Gastroesophageal sphincter (tissue), 3 donors: ENCODE measurements at regions not wholly inside any gene's neighbourhood (a gene's known extent, or its start where the extent isn't known, plus 50 kb on each side); places are given as distances from the start of the nearest gene placed in this dataset.

Experiments
- POLR2A ChIP-seq, 2 donors: fragments of 450-650 bp; IDR thresholded peaks; one replicate each; pipeline ENCODE4 v1.6.1; 2017; ENCODE audit warnings: antibody characterized with exemption in 2 of 2, mild to moderate bottlenecking in 2 of 2, moderate library complexity in 1 of 2
- TF ChIP-seq, protein P1 (sequence below), 4 experiments: fragments of 200-600 bp in 2 of 4; fragments of 450-650 bp in 2 of 4; sonication (generic) in 1 of 4; IDR thresholded peaks; one replicate each; pipeline ENCODE4 v1.5.1; 2017 to 2019; ENCODE audit warnings: antibody characterized with exemption in 4 of 4, mild to moderate bottlenecking in 2 of 4, moderate library complexity in 2 of 4

DNA sequence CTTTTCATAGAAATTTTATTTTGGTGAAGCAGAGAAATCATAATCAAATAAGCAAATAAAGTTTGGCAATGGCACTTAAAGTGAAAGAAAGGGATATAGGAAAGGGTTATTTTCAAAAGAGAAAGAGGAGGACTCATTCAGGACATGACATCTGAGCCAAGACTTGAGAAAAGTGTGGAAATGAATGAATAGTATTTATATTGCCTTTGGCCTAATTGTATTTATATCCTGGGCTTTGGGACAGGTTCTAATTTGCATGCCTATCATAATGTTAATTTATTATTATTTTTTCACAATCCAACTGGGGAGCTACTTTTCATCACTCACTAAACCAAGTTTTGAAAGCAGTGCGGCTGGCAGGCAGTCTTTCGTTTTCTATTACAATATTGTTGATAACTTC lies 376.8 kb downstream of the HGF start:
- no peak for TF ChIP-seq POLR2A (IDR thresholded peaks at IDR 0.05)
- TF ChIP-seq, protein P1, sequence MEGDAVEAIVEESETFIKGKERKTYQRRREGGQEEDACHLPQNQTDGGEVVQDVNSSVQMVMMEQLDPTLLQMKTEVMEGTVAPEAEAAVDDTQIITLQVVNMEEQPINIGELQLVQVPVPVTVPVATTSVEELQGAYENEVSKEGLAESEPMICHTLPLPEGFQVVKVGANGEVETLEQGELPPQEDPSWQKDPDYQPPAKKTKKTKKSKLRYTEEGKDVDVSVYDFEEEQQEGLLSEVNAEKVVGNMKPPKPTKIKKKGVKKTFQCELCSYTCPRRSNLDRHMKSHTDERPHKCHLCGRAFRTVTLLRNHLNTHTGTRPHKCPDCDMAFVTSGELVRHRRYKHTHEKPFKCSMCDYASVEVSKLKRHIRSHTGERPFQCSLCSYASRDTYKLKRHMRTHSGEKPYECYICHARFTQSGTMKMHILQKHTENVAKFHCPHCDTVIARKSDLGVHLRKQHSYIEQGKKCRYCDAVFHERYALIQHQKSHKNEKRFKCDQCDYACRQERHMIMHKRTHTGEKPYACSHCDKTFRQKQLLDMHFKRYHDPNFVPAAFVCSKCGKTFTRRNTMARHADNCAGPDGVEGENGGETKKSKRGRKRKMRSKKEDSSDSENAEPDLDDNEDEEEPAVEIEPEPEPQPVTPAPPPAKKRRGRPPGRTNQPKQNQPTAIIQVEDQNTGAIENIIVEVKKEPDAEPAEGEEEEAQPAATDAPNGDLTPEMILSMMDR (IDR thresholded peaks at IDR 0.05) = no peak
